ENCODE measurements at regions not wholly inside any gene's neighbourhood (a gene's known extent, or its start where the extent isn't known, plus 50 kb on each side); places are given as distances from the start of the nearest gene placed in this dataset.
"Not testable (repeated sequence)": the region's sequence is repeated elsewhere in the genome, so short reads cannot be mapped to it uniquely, and the experiment has no call there.

- DNase-seq, result no peak
- TF ChIP-seq GATA1 (IDR thresholded peaks at IDR 0.05; ENCODE audit: low read depth, low read length), result no peak
- no peak for TF ChIP-seq POLR2A (IDR thresholded peaks at IDR 0.05; ENCODE audit: low read length)
Measured at GRCh38 chr11:37929100-37929653, 1331.1 kb upstream of the RAG2 start.

GRCh38 chr11:37926772-37927171 is 1328.7 kb upstream of the RAG2 start:
- TF ChIP-seq POLR2A (IDR thresholded peaks at IDR 0.05; ENCODE audit: low read length) (no peak), GATA1 (IDR thresholded peaks at IDR 0.05; ENCODE audit: low read depth, low read length) (no peak)
- no peak for DNase-seq

- DNase-seq, result no peak
- TF ChIP-seq POLR2A (IDR thresholded peaks at IDR 0.05; ENCODE audit: low read length) (no peak), GATA1 (IDR thresholded peaks at IDR 0.05; ENCODE audit: low read depth, low read length) (no peak)
Measured at GRCh38 chr11:37916331-37916730, 1318.3 kb upstream of the RAG2 start.

GRCh38 chr11:37914859-37915258 is 1316.8 kb upstream of the RAG2 start:
- no peak for DNase-seq
- no peak for TF ChIP-seq GATA1 (IDR thresholded peaks at IDR 0.05; ENCODE audit: low read depth, low read length)
- TF ChIP-seq POLR2A (IDR thresholded peaks at IDR 0.05; ENCODE audit: low read length), result no peak

- no peak for TF ChIP-seq POLR2A (IDR thresholded peaks at IDR 0.05; ENCODE audit: low read length)
- TF ChIP-seq GATA1 (IDR thresholded peaks at IDR 0.05; ENCODE audit: low read depth, low read length), result no peak
- no peak for DNase-seq
Measured at GRCh38 chr11:37908219-37908548, 1310.1 kb upstream of the RAG2 start.

- TF ChIP-seq POLR2A (IDR thresholded peaks at IDR 0.05; ENCODE audit: low read length) (no peak), GATA1 (IDR thresholded peaks at IDR 0.05; ENCODE audit: low read depth, low read length) (no peak)
Measured at GRCh38 chr11:37907436-37908218, 1309.6 kb upstream of the RAG2 start.

GRCh38 chr11:37905707-37906417 is 1307.8 kb upstream of the RAG2 start:
- no peak for DNase-seq
- no peak for TF ChIP-seq POLR2A (IDR thresholded peaks at IDR 0.05; ENCODE audit: low read length)
- TF ChIP-seq GATA1 (IDR thresholded peaks at IDR 0.05; ENCODE audit: low read depth, low read length), result no peak

More at GRCh38 chr11:37907436-37908218, 1309.6 kb upstream of the RAG2 start:
- DNase-seq, result no peak

- TF ChIP-seq GATA1 (IDR thresholded peaks at IDR 0.05; ENCODE audit: low read depth, low read length), result no peak
- no peak for TF ChIP-seq POLR2A (IDR thresholded peaks at IDR 0.05; ENCODE audit: low read length)
- DNase-seq, result no peak
Measured at GRCh38 chr11:37896016-37896415, 1298.0 kb upstream of the RAG2 start.

GRCh38 chr11:37881741-37882140 is 1283.7 kb upstream of the RAG2 start:
- no peak for DNase-seq
- no peak for TF ChIP-seq GATA1 (IDR thresholded peaks at IDR 0.05; ENCODE audit: low read depth, low read length)
- no peak for TF ChIP-seq POLR2A (IDR thresholded peaks at IDR 0.05; ENCODE audit: low read length)

- no peak for DNase-seq
- no peak for TF ChIP-seq POLR2A (IDR thresholded peaks at IDR 0.05; ENCODE audit: low read length)
- TF ChIP-seq GATA1 (IDR thresholded peaks at IDR 0.05; ENCODE audit: low read depth, low read length), result no peak
Measured at GRCh38 chr11:37861671-37862070, 1263.6 kb upstream of the RAG2 start.

- not testable (repeated sequence) for DNase-seq
Measured at GRCh38 chr11:37858806-37859537, 1260.9 kb upstream of the RAG2 start.

- TF ChIP-seq POLR2A (IDR thresholded peaks at IDR 0.05; ENCODE audit: low read length) (no peak), GATA1 (IDR thresholded peaks at IDR 0.05; ENCODE audit: low read depth, low read length) (no peak)
Measured at GRCh38 chr11:37858398-37858797, 1260.4 kb upstream of the RAG2 start.

GRCh38 chr11:37857726-37858125 is 1259.7 kb upstream of the RAG2 start:
- no peak for TF ChIP-seq GATA1 (IDR thresholded peaks at IDR 0.05; ENCODE audit: low read depth, low read length)
- DNase-seq, result no peak

More at GRCh38 chr11:37858398-37858797, 1260.4 kb upstream of the RAG2 start:
- peak in 1 of 2 experiments; percentile 2 for DNase-seq

GRCh38 chr11:37849706-37850105 is 1251.7 kb upstream of the RAG2 start:
- TF ChIP-seq POLR2A (IDR thresholded peaks at IDR 0.05; ENCODE audit: low read length) (no peak), GATA1 (IDR thresholded peaks at IDR 0.05; ENCODE audit: low read depth, low read length) (no peak)
- no peak for DNase-seq
